RWPE2 (cell line): ENCODE measurements at regions not wholly inside any gene's neighbourhood (a gene's known extent, or its start where the extent isn't known, plus 50 kb on each side); places are given as distances from the start of the nearest gene placed in this dataset.
A peak's percentile ranks its signal among the peaks of the same experiment; 100 is the strongest.

ENCODE experiments used
- ATAC-seq: fragments of 200-7000 bp; cut with Tn5 transposase; 3 replicates; pipeline ENCODE4 v1.9.1; 2021; ENCODE audit warnings: low read depth
- DNase-seq: peaks from one replicate; pipeline ENCODE4 v3.0.0-alpha.2; 2020; ENCODE audit warnings: low spot score
- H3K27ac ChIP-seq: fragments of 450-650 bp; 2 replicates; pipeline ENCODE4 v1.5.1; 2017; ENCODE audit warnings: mild to moderate bottlenecking; ENCODE audit not compliant: poor library complexity, severe bottlenecking
- H3K27me3 ChIP-seq: fragments of 250-450 bp; sonication (Bioruptor Pico); 2 replicates; pipeline ENCODE4 v1.5.1; 2021; ENCODE audit warnings: mild to moderate bottlenecking, moderate library complexity; ENCODE audit not compliant: insufficient read depth, poor library complexity, severe bottlenecking
- H3K36me3 ChIP-seq: fragments of 250-450 bp; sonication (Bioruptor Pico); 2 replicates; pipeline ENCODE4 v1.5.1; 2020; ENCODE audit warnings: low read depth, mild to moderate bottlenecking, moderate library complexity
- H3K4me1 ChIP-seq: fragments of 250-450 bp; sonication (Bioruptor Pico); 2 replicates; pipeline ENCODE4 v1.5.1; 2021; ENCODE audit warnings: mild to moderate bottlenecking, moderate library complexity; ENCODE audit not compliant: insufficient read depth, poor library complexity, severe bottlenecking
- H3K4me3 ChIP-seq: fragments of 250-450 bp; sonication (Bioruptor Pico); 2 replicates; pipeline ENCODE4 v1.5.1; 2021; ENCODE audit warnings: mild to moderate bottlenecking, moderate library complexity; ENCODE audit not compliant: severe bottlenecking
- H3K9me3 ChIP-seq: fragments of 250-450 bp; sonication (Bioruptor Pico); 2 replicates; pipeline ENCODE4 v1.5.1; 2021; ENCODE audit warnings: mild to moderate bottlenecking, moderate library complexity; ENCODE audit not compliant: severe bottlenecking
- CTCF ChIP-seq: fragments of 450-650 bp; IDR thresholded peaks from one replicate; pipeline ENCODE4 v1.5.1; 2017; ENCODE audit warnings: mild to moderate bottlenecking, moderate library complexity; ENCODE audit not compliant: poor library complexity, severe bottlenecking

GRCh38 chr12:107236824-107237511, 143.6 kb upstream of the CRY1 start:
- no peak overlapping the region for H3K4me3 ChIP-seq
- H3K27me3 ChIP-seq: no peaks in the 10 kb centered on the region
- H3K36me3 ChIP-seq: no peaks in the 10 kb centered on the region
- DNase-seq (no peak), ATAC-seq (peak; percentile 83)
- TF ChIP-seq CTCF: no peak
- H3K27ac ChIP-seq: peak overlapping the region; percentile 89
- no peaks in the 10 kb centered on the region for H3K9me3 ChIP-seq
- peaks cover 22% of the 10 kb centered on the region for H3K4me1 ChIP-seq

GRCh38 chr12:107238296-107238695, 144.9 kb upstream of the CRY1 start:
- no peak for DNase-seq

GRCh38 chr12:107241411-107241810, 148.1 kb upstream of the CRY1 start:
- no peak for DNase-seq
- no peaks in the 10 kb centered on the region for H3K36me3 ChIP-seq
- H3K27ac ChIP-seq: no peak overlapping the region
- H3K4me1 ChIP-seq: peaks cover 19% of the 10 kb centered on the region
- no peaks in the 10 kb centered on the region for H3K9me3 ChIP-seq
- TF ChIP-seq CTCF: no peak
- no peaks in the 10 kb centered on the region for H3K27me3 ChIP-seq
- no peak for ATAC-seq
- no peak overlapping the region for H3K4me3 ChIP-seq

More at GRCh38 chr12:107238296-107238695, 144.9 kb upstream of the CRY1 start:
- Histone ChIP-seq H3K27me3 (no peaks in the 10 kb centered on the region), H3K4me1 (peaks cover 22% of the 10 kb centered on the region), H3K9me3 (no peaks in the 10 kb centered on the region), H3K36me3 (no peaks in the 10 kb centered on the region), H3K27ac (peak overlapping the region; percentile 89), H3K4me3 (no peak overlapping the region)
- no peak for TF ChIP-seq CTCF
- ATAC-seq: no peak

- Histone ChIP-seq H3K4me3 (no peak overlapping the region), H3K36me3 (no peaks in the 10 kb centered on the region), H3K4me1 (peaks cover 12% of the 10 kb centered on the region), H3K9me3 (no peaks in the 10 kb centered on the region), H3K27me3 (no peaks in the 10 kb centered on the region), H3K27ac (no peak overlapping the region)
- DNase-seq: no peak
- peak; percentile 53; the same call in 2 of the 3 replicates for ATAC-seq
- TF ChIP-seq CTCF: no peak
Observed at GRCh38 chr12:107242189-107242588, 148.8 kb upstream of the CRY1 start.

- ATAC-seq (no peak), DNase-seq (no peak)
- H3K36me3 ChIP-seq: no peaks in the 10 kb centered on the region
- no peaks in the 10 kb centered on the region for H3K27me3 ChIP-seq
- TF ChIP-seq CTCF: no peak
- H3K4me3 ChIP-seq: no peak overlapping the region
- H3K27ac ChIP-seq: no peak overlapping the region
- peaks cover under 1% of the 10 kb centered on the region for H3K4me1 ChIP-seq
- H3K9me3 ChIP-seq: no peaks in the 10 kb centered on the region
Observed at GRCh38 chr12:107243341-107243740, 150.0 kb upstream of the CRY1 start.
